GM18907 (cell line): ENCODE measurements at regions not wholly inside any gene's neighbourhood (a gene's known extent, or its start where the extent isn't known, plus 50 kb on each side); places are given as distances from the start of the nearest gene placed in this dataset.

Experiments
- ATAC-seq: cut with Tn5 transposase; IDR thresholded peaks from one replicate; pipeline ENCODE4 v1.9.1; 2021; ENCODE audit warnings: mild to moderate bottlenecking, moderate library complexity; ENCODE audit not compliant: unreplicated experiment

DNA sequence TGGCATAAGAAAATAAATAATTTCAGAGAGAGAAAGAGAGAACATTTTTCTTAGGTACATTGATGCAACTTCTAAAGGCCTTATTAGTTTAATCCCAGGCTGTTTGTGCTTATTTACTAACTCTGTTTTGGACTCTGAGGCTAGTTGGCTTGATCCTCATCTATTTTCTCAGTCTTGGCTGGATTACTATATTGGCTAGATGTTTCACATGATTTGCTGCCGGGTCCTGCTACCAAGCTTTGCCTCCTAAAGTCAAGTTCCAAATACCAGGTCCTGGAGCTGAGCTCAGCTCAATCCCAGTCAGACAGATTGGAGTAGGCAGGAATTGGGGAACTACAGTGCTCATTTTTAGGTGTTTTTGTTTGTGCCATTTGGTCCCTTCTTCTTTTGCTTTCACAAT is 340.8 kb downstream of the BCAT1 start:
- no peak for ATAC-seq

DNA sequence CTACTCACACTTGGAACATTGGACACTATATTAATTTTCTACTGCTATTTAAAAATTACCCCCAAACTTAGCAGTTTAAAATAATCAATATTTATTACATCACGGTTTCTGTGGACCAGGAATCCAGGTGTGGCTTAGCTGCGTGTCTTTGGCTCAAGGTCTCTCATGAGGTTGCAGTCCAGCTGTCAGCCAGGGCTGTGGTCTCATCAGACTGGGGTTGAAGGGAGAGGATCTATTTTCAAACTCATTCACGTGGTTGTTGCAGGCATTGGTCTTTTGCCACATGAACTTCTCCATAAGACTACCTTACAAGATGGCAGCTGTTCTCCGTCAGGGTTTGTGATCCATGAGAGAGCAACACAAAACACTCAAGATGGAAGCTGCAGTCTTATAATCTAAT is 343.0 kb downstream of the BCAT1 start:
- no peak for ATAC-seq

DNA sequence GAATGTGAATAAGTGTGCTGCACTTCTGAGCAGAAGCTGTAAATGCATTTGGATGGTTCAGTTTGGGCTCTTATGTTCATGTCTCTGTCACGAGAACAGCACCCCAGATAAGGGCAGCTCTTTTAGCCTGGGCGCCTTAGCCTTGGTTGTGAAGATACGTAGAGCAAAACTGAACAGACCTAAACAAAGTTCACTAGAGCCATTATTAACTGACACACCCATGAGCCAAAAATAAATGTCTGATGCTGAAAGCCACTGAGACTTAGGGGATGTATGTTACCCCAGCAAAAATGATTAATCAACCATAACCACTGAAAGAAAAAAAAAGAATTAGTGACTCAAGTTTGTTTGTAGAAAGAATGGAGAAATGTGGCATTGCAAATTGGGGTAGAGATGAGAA is 343.4 kb downstream of the BCAT1 start:
- ATAC-seq: no peak

- no peak for ATAC-seq
Measured at GRCh38 chr12:24603371-24603770, 345.5 kb downstream of the BCAT1 start.

DNA sequence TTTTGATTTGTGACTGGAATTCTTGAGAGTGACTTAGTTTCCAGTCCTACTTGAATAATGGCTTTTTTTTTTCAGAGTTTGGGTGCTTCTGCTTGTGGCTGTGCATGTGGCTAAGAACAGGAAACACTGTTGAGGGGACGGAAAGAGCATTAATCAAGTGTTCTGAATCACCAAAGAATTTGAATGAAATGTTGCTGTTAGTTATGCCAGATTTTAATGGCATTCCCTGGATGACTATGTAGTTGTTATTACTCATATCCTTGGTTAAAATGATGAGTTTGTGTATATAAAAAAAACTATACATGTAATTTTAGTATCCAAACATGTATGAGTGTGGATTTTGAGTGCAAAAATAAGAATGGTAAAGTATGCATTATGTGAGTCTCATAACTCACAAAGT is 347.9 kb downstream of the BCAT1 start:
- ATAC-seq: peak; percentile 59

DNA sequence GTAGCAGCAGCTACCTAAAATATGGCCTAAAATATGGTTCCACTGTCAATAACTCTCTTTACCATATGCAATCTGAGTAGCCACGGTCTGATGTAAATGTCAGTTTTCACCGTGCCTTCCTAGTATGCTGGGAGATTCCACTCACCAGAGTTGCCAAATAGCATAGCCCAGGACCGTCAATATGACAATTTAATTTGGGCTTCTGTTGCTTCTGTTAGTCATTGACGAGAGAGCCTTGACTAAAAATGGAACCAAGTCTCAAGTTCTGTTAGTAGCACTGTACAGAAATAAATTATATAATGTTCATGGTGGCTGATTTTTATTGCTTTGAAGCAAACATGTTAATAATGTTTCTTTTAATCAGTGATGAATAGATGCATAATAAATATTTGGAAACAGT is 348.4 kb downstream of the BCAT1 start:
- no peak for ATAC-seq

- no peak for ATAC-seq
Measured at GRCh38 chr12:24599736-24600135, 349.2 kb downstream of the BCAT1 start.

GRCh38 chr12:24597580-24597979 is 351.3 kb downstream of the BCAT1 start:
- no peak for ATAC-seq

- ATAC-seq: no peak
Measured at GRCh38 chr12:24596768-24597388, 352.0 kb downstream of the BCAT1 start.

DNA sequence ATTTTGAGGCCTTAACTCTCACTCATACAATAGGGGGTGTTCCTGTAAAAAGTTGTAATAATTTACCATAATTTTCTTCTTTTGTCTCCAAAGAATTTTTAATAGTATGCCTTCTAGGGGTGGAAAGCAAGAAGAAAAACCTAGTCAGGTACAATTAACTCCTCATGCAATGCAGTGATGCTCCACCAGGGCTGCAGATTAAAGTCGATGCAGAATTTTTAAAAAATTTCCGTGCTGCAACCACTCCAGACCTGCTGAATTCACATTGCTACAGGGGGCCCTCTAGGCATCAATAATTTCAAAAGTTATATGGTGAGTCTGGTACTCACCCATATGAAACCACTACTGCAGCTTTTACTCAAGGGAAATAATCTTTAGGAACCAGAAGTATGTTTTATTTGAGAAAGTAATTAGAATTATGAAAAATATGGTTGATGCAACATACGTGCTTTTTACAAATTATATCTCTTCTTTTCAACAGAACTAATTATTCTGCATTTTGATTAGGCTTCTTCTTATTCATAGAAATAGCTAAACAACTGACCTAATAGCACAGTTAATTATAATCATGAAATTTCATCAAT is 353.2 kb downstream of the BCAT1 start:
- ATAC-seq: no peak

DNA sequence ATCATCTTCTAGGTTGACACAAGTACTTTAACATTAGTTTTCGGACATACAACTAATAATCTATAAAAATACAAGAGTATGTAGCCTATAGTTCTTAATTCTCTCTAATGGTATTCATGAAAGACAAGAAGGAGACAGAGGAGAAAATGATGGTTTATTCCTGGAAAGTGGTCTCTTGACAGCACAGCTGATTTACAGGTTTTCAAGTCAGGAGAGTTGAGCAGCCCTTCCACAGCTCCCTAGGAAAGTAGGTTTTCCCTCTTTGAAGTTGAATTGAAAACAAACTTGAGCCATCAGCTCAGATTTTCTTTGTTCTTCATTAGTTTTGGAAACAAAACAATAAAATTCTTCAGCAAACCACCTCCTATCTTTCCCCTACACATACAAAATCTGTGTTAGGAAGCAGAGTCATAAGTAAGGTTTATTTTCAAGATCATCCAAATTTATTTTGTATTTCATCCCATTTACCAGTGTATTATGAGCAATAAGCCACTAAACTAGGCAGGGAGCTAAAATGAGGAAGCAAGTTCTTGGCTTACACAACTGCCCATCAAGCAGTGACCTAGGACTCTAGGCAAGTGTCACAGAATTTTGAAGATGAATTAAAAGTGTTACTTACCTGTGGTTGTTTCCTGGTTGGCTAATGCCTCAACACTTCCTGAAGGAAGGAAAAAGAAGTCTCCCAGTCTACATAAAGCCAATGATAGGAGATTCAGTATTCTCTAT is 357.0 kb downstream of the BCAT1 start:
- ATAC-seq: no peak

GRCh38 chr12:24591079-24591626 is 357.7 kb downstream of the BCAT1 start:
- no peak for ATAC-seq

DNA sequence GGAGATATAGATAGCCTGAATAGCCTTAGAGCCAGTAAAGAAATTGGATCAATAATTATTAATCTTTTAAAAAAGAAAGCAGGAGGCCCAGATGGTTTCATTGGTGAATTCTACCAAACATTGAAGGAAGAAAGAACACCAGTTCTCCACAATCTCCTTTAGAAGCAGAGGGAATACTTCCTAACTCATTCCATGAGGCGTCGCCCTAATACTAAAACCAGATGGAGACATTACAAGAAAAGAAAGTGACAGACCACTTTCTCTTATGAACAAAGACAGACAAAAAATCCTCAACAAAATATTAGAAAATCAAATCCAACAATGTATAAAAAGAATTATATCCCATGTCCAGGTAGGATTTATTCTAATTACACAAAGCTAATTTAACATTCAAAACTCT is 362.6 kb downstream of the BCAT1 start:
- no peak for ATAC-seq

DNA sequence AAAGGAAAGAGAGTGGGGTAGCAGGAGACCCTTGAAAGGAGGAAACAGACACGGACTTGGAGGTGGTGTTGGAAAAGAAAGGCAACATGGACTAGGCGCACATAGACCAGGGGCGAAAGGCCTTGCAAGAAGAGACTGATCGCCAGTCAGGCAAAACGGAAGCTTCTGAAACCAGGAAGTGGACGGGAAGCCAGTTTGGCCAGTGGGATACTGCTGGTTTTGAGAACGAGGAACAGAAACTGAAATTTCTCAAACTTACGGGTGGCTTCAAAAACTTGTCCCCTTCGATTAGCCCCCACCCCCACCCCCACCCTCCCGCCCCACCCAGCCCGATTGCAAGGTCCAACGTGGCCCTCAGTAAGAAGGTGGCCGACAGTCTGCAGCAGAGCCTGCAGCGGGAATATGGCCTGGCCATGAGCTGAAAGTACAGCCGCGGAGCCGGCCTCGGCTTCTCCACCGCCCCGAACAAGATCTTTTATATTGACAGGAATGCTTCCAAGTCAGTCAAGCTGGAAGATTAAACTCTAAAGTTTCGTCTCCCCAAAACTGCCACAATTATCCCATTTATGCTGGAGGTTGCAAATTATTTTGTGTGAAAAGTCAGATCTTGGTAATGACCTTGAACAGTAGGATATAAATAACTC is 364.7 kb downstream of the BCAT1 start:
- no peak for ATAC-seq

DNA sequence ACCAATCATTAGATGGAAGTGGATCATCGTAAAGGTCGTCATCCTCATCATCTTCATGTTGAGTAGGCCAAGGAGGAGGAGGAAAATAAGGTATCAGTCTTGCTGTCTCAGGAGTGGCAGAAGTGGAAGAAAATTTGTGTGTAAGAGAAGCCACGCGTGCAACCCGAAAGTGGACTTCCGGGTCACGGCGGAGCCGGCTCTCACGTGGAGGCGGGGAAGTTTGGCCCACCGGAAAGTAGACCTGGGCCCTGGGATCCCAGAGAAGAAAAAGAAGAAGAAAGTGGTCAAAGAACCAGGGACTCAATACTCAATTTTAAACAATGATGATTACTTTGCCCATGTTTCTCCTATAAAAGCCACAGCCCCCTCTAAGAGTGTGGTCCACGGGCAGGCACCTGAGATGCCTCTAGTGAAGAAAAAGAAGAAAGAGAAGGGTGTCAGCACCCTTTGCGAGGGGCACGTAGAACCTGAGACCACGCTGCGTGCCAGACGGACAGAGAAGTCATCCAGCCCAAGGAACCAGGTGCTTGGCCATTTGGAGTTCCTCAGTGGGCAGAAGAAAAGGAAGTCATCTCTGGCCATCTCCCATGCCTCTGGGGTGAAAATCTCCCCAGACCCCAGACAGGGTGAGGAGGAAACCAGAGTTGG is 365.8 kb downstream of the BCAT1 start:
- no peak for ATAC-seq

GRCh38 chr12:24574538-24574937 is 374.4 kb downstream of the BCAT1 start:
- ATAC-seq: no peak

GRCh38 chr12:24573621-24574020 is 375.3 kb downstream of the BCAT1 start:
- no peak for ATAC-seq

- ATAC-seq: no peak
Measured at GRCh38 chr12:24565300-24565699, 383.6 kb downstream of the BCAT1 start.

DNA sequence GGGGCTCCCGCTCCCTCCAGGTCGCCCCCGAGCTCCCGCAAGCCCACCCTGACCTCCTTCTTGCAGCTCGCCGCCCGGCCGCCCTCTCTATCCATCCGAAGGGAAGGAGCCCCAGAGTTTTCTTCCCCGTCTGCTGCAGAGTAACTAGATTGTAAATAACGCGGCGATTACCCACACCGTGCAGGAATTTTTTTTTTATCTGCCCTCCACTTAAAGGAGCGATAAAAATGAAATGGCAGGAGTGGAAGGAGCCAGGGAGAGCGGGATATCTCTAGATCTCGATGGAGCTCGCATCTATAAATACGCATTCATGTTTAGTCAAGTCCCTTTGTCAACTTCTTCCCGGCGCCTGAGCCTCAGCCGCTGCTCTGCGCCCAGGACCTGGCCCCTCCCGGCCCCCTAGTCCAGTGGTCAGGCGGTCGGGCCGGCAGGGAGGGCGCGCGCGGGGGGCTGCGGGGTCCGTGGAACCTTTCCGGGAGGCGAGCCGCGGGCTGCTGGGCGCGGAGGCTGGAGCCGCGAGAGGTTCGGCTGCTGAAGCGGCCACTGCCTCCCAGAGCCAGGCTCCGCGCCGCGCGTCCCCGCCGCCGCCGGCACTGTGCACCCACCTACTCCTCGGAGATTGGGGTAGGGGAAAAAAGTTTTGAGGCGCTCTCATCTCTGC is 386.0 kb downstream of the BCAT1 start:
- ATAC-seq: no peak

- no peak for ATAC-seq
Measured at GRCh38 chr12:24561882-24562770, 386.8 kb downstream of the BCAT1 start.
